ENCODE measurements at regions not wholly inside any gene's neighbourhood (a gene's known extent, or its start where the extent isn't known, plus 50 kb on each side); places are given as distances from the start of the nearest gene placed in this dataset.

DNA sequence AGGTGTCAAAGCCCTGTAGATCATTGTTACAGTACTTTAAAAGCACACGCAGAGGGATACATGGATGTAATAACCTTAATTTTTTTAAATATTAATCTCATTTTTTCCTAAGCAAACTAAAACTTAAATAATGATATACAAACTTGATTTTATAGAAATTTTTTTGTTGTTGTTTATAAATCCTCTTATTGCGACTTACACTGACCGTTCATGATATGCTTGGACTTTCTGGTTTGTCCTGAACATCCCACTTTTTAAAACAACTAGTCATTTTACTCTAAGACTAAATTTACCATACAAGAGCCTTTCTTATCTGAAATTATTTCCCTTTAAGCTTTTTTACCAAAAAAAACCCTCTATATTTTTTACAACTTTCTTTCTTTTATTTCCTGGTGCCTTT is 2106.0 kb downstream of the PCDH7 start:
- no peak for TF ChIP-seq GATA2 (IDR thresholded peaks at IDR 0.05; ENCODE audit: low read depth, low read length)
- TF ChIP-seq GATA3 (IDR thresholded peaks at IDR 0.05; ENCODE audit: low read depth, low read length) = no peak

Data from SH-SY5Y (cell line).